GM18508 (cell line): ENCODE measurements at regions not wholly inside any gene's neighbourhood (a gene's known extent, or its start where the extent isn't known, plus 50 kb on each side); places are given as distances from the start of the nearest gene placed in this dataset.
"Not testable (repeated sequence)": the region's sequence is repeated elsewhere in the genome, so short reads cannot be mapped to it uniquely, and the experiment has no call there.

Experiments used
- ATAC-seq: cut with Tn5 transposase; IDR thresholded peaks from one replicate; pipeline ENCODE4 v1.9.1; 2021; ENCODE audit warnings: moderate number of reproducible peaks; ENCODE audit not compliant: insufficient read depth, unreplicated experiment

DNA sequence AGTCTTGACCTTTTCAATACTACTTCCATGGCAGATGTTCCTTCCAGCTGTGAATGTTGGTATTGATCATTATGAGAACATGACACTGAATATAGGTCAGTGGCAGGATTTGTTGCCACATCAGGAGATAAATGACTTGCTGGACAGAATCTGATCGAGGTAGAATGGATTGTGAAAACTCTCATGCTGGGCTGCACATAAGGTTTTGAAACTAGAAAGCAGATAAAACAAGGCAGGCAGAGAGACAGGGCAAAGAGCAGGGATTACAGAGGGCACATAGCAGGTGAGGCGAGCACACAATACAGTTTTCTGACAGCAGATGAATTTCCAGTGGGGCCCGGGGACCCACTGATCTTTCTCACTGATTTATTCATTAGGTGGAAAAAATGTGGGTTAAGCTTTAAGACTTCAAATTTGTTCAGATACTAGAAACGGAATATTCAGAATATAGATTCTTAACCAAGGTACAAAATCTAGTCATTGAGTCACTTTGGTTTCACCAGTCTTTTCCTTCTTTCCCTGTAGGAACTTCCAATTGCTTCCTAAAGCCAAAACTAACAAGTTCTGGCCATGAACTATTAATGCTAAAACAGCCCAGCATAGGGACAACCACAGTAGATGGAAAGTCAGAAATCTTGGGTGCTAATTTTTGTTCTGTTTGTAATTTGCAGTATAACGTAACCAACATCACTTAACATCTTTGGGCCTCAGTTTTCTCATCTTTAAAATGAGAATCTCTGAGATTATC is 296.0 kb upstream of the PTBP2 start:
- no peak for ATAC-seq

DNA sequence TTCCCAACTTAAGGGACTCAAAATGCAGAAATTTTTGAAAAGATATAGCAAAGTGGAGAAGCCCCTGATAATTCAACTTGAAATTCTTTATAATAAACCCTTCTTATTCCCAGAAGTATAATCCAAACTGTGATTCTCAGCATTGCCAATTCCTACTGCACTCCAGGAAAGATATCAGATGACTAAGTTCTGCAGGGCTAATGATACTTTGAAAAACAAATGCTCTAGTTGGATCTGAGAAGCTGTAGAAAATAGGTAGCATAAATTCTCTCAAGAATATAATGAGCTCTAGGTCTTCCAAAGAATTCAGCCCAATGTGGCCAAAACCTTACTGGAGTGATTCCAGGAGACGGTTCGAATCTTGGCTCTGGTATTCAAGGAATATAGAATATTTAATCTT is 294.0 kb upstream of the PTBP2 start:
- no peak for ATAC-seq

DNA sequence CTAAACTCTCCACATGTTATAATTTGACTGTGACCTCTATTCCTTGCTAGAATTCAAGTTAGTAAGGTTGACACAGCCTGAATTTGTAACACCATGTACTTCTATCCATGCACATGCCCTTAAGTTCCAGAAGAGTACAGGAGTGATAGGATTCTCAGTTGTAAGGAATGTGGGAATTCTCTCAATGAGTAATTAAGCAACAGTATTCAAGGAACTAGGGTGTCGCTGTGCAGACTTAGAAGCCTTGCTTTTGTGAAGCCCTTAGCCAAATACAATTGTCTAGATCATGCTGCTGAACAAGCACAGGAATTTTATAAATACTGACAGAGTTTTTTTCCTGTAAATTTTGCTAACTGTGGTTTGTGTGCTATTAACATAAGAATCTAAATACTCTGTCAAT is 276.3 kb upstream of the PTBP2 start:
- ATAC-seq: no peak

DNA sequence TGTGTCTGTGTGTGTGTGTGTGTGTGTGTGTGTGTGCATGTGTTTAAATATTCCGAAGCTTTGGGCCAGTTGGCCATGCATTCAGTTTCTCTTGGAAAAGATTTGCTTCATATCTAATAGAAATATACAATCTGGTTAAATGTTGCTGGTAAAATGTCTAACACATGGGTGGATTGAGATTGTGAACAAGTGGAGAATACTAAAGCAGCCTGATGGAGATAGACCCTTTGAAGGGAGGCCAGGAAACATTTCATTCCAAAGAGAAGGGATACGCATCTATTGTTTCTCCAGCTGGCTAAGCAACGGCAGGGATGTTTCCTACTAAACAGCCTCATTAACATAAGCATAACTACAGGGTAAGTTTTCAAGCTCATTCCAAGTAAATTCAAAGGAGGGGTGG is 257.5 kb upstream of the PTBP2 start:
- no peak for ATAC-seq

DNA sequence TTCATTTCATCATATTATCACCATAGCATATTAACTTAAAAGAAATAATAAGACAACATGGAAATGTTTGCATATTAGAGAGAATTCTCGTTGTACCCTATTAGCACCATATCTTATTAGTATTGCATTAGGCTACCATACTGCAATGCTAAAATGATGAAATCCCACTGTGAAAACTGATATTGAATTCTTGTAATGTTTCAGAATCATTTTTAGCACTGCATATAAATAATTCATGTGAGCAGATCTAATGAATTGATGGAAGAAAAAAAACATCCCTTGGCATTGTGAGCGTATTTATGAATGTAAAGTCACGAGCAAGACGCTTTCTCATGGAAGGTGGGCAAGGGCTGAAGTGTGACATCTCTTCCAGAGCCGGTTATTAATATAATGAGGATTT is 257.1 kb upstream of the PTBP2 start:
- ATAC-seq: no peak

DNA sequence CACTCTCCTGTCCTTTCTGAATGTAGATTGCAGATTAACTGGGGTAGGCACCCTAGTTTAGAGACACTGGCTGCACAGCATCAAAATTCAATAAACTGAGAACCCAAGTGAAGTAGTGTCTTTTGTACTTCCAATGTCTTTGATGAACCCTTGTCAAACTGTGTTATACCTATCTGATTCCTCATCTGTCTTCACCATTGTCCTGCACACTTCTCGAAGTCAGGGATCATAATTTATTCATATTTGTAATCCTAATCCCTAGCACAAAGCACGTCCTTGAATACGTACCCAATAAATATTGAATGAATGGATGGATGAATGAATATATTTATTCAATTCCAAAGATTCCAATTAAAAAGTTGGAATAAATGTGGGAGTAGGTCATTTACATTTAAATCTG is 256.6 kb upstream of the PTBP2 start:
- ATAC-seq: no peak

DNA sequence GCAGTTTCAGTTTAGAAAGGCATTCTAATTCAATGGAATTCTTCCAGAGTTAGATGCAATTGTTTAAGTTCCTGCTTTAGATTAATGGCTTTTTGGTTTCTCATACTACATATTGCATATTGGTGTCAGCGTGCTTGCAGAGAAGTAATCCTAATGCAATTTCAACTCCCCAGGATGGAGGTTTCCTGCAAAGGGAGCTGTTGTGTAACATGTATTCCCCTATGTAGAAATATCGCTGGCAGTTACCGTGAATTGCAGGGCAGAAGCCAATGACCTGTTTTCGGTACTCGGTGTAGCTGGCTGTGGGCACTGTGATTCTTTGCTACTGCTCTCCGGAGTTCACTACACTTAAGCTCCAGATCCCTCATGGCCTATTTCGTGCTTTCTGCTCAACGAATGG is 256.1 kb upstream of the PTBP2 start:
- no peak for ATAC-seq

DNA sequence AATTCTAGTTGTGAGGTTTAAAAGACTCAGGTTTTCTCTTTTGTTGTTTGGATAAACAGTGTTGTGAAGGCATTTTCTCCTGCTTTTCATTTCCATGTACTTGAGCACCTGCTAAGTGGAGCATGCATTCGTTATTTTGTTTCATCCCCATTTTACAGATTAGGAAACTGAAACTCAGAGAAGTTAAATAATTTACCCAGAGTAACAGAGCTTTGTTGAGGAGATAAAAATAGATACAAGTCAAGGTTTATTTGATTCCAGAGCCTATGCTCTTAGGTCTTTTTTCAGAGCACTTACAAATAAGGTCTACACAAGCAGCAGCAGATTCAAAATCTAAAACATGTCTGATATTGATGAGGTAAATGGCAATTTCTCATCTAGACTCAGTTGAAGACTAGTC is 254.7 kb upstream of the PTBP2 start:
- no peak for ATAC-seq

DNA sequence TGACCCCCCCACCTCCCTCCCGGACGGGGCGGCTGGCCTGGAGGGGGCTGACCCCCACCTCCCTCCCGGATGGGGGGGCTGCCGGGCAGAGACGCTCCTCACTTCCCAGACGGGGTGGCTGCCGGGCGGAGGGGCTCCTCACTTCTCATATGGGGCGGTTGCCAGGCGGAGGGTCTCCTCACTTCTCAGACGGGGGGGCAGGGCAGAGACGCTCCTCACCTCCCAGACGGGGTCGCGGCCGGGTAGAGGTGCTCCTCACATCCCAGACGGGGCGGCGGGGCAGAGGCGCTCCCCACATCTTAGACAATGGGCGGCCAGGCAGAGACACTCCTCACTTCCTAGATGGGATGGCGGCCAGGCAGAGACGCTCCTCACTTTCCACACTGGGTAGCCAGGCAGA is 251.9 kb upstream of the PTBP2 start:
- ATAC-seq: not testable (repeated sequence)

DNA sequence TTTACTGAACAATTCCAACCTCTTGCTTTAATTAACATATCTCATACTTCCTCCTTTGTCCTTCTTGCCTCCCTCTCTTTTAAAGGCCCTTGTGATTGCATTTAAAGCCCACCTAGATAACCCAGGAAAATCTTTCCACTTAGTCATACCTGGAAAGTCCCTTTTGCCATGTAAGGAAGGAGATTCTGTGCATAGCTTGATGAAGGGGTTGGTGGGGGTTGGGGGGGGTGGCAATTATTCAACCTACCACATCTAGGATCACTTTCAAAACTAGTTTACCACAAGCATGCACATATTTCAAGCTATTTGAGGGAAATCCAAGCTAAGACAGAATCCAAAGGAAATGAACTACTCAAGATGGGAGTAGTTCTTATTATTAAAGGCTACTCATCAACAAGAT is 249.1 kb upstream of the PTBP2 start:
- ATAC-seq: no peak

DNA sequence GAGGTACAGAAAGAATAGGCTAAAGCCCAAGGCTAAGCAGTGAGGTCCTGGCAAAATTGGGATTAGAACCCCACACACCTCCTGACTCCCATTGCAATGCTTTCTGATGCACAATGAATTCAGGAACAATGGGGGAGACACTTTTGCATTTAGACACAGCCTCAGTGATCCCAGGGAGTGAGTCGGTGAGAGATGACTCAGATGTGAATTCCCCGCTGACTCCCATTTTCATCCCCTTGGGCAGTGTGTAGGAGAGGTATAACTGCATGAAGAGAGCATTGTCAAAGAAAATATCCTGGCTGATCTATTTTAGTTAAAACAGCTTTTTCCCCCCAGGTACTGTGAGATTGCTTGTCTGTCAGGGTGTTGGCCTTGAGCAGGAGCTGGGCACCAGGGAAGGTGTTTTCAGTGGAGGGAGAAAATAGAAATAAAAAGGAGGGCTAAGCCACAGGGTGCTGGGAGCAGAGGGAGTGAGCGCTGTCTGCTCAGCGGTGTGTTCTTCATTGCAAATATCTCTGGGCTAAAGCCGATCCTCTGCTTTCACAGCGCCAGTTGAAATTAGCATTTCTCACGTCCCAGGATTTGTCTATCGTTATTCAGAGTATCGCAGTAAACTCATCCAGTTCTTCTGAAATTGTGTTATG is 247.7 kb upstream of the PTBP2 start:
- ATAC-seq: no peak

DNA sequence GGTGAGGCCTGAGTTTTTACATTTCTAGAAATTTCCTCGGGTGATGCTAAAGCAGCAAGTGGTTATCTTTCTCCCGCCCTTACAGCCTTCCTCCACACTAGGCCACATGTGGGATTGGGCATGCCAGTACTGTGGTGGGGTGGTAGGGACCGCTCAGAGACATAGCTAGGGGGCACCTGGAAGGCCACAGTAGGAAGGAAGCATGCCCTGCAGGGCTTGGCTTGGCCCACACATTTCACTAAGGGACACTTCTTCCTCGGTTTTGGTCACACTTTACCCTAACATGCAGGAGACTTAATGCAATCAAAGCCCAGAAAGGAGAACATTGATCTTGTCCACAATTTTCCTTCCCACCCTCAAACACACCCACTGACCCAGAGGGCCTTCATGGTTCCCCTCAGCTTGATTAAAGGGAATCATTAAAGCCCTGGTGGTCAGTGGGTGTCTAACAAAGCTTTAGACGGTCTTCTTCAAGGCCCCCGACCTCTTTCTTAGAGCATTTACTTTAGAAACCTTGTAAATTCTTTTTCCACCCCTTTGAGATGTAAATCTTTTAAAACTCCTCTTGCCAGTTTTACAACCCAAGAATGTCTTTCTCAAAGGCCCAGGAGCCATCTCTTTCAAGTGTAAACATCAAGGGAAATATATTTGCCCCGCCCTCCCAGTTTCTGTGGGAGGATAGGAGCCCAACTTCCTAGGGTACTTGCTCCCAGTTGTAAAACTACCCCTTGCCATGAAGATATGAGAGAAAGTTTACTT is 246.4 kb upstream of the PTBP2 start:
- no peak for ATAC-seq

DNA sequence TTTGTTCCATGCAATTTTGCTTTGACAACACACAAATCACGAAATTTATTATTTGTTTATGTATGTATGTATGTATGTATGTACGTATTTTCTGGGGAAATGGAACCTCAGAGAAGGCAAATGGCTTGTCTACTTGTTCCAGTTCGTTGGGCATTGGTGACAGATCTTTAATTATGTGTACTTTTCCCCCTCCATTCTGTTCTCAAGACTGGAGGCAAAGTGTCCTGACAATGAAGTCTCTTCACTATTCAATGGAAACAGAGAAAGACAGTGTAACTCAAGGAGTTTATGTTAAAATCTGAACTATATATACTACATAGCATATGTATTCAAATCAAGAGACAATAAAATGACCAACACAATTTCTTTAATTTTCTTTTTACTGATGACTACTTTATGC is 245.7 kb upstream of the PTBP2 start:
- ATAC-seq: no peak

DNA sequence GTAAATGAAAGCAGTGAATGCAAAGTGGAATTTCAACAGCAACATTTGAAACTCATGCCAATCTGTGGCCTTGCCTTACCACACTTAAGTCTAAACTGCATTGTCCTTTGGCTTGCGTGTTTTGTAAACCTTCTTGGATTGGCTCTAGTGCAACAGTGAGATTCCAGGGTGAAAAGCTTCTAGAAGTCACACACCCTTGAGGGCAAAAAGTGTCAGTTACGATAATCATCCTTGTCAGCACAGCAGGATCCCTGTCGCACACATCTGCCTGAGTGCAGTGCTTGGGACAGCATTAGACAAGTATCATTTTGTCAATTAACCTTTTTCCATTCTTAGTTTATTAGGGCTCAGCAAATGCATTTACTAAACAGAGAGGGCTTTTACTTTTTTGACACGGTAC is 243.4 kb upstream of the PTBP2 start:
- no peak for ATAC-seq

DNA sequence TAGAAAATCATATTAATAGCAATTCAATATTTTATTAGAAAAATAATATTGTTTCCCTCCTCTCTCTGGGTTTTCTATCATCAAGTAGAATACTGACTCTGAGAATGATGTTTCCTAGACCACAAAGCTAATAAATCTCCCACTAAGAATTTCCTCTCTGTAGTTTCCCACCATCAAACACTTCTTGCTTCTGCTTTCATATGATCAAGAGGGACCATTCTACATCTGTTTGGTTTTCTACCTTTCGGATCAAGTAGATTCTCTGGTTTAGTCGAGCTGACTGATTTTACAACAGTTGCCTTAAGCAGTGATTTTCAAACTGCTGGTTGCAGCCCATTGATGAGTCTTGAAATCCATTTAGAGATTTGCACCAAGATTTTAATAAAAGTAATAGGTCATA is 240.2 kb upstream of the PTBP2 start:
- ATAC-seq: no peak

DNA sequence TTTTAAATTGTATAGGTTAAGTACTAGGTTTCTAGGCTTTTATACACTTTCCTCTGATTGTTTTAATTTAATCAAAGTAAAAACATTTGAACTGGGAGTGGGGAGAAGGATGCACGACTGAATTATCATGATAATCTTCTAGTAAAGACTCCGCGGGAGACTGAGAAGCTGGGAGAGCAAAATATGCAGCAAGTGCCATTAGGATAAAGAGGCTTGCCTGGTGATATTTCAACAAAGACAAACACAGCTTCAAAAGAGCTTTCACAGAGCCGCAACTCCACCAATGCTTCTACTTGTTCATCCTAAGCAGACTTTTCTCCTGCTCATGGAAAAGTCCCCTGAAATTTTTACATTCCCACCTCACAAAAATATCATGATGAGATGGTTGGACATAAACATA is 239.0 kb upstream of the PTBP2 start:
- ATAC-seq: no peak

DNA sequence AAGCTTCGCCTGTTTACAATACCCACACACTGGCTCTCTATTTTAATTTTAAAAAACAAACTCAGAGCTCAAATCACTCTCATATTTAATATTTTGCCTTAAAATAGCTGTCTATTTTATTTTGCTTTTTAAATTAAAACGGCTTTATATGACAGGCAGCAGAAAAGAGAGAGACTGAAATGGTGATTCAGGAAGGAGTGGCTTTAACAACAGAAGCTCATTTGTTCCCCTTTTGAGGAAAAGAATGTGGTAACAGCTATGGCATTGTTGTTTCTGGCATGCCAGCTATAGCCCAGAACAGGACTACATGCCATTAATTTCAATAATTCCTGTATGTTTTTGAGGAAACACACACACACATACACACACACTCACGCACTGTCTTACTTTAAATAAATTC is 234.2 kb upstream of the PTBP2 start:
- ATAC-seq: no peak

DNA sequence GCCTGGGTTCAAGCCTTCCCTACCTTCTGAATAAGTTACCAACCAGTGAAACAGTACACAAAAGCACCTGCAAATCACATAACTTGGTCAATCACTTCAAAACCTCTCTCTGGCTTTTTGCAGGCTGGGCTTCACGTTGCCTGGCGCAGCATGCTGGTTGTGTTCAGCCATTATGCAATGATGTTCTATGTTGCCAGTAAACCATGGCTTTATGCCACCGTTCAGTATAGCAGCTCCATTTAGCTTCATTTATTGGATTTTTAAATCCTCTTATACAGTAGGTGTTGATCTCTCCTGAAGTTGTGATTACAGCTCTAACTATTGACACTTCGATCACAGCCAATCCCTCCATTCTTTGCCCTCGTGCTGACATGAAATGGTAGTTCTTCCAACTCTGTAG is 233.6 kb upstream of the PTBP2 start:
- no peak for ATAC-seq

DNA sequence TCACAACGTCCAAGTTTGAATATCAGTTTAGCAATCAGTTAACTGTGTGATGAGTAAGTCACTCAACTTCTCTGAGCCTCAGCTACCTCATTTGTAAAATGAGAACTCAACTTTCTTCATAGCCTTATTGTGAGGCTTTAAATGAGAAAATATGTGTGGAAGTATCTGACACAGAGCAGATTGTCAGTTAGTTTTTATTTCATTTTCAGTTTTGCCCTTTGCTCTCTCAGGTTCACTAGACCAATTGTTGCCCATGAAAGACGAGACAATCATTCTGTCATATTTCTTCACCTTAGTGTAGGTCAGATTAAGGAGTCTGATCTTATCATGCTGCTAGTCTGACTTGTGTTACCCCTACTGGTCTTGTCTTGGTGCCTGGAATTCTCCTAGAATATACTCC is 232.8 kb upstream of the PTBP2 start:
- peak; percentile 67 for ATAC-seq

DNA sequence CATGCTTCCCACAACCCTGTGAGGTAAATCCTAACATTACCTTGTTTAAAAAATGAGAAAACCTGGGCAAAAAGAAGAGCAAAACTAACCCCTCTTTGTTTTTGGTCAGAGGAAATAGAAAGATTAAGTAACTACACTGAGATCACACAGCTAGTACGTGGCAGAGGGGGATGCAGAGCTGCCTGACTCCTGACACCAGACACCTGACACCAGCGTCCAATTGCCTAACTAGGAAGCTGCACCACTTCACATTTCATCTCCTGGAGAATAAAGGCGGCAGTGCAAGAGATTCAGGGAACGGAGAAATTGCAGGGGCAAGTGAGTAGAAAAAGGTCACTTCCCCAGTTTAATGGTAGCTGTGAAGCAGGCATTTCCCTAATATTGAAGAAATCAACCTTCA is 229.3 kb upstream of the PTBP2 start:
- no peak for ATAC-seq

DNA sequence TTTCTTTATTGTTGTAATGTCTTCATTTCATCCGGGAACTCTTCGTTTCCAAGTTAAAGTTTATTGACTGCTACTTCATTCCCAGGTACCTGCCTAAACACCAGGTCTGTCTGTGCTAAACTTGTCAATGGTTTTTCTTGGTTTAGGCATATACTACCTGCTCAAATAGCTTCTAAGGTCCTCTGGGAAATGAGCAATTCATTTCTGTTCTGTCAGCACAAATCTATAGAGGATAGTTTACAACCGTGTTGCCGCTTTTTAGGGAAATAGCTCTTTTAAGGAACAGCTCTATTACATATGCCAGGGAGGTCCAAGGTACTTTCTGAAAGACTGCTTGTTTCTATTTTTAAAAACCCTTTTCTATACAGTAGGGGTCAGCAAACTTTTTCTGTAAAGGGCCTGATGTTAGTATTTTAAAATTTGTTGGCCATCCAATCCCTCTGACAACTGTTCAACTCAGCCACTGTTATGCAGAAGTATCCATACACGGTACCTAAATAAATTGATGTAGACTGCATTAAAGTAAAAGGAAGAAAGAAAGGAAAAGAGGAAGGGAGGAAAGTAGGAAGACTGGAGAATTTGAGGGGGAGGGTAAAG is 222.7 kb upstream of the PTBP2 start:
- no peak for ATAC-seq
